GM12874 (cell line): ENCODE measurements at regions not wholly inside any gene's neighbourhood (a gene's known extent, or its start where the extent isn't known, plus 50 kb on each side); places are given as distances from the start of the nearest gene placed in this dataset.

Source experiments
- TF ChIP-seq, protein P1 (sequence below): IDR thresholded peaks from 2 replicates; pipeline ENCODE4 v1.5.1; 2011; ENCODE audit warnings: low read depth, mild to moderate bottlenecking, control low read depth, low read length, moderate library complexity; ENCODE audit not compliant: insufficient read depth

DNA sequence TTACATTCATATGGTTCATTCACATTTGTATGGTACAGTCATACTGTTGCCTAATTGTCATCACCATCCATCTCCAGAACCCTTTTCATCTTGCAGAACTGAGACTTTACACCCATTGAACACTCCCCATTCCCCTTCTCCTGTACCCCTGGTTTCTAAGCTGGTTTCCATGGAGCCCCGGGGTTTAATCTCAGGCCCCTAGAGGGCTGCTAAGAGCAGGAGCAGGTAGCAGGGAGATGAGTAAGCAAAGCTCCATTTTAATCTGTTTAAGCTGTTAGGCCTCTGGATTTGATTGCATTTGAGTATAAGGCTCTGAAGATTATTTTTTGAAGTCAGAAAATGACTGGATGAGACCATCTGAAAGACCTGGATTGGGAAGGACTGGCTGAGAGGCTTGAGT lies 68.5 kb upstream of the RPL38 start:
- TF ChIP-seq, protein P1, sequence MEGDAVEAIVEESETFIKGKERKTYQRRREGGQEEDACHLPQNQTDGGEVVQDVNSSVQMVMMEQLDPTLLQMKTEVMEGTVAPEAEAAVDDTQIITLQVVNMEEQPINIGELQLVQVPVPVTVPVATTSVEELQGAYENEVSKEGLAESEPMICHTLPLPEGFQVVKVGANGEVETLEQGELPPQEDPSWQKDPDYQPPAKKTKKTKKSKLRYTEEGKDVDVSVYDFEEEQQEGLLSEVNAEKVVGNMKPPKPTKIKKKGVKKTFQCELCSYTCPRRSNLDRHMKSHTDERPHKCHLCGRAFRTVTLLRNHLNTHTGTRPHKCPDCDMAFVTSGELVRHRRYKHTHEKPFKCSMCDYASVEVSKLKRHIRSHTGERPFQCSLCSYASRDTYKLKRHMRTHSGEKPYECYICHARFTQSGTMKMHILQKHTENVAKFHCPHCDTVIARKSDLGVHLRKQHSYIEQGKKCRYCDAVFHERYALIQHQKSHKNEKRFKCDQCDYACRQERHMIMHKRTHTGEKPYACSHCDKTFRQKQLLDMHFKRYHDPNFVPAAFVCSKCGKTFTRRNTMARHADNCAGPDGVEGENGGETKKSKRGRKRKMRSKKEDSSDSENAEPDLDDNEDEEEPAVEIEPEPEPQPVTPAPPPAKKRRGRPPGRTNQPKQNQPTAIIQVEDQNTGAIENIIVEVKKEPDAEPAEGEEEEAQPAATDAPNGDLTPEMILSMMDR: no peak

- TF ChIP-seq, protein P1: no peak
These were observed 67.9 kb upstream of the RPL38 start for GRCh38 chr17:74135391-74136167.

GRCh38 chr17:74137416-74137815 lies 66.1 kb upstream of the RPL38 start:
- TF ChIP-seq, protein P1: no peak

DNA sequence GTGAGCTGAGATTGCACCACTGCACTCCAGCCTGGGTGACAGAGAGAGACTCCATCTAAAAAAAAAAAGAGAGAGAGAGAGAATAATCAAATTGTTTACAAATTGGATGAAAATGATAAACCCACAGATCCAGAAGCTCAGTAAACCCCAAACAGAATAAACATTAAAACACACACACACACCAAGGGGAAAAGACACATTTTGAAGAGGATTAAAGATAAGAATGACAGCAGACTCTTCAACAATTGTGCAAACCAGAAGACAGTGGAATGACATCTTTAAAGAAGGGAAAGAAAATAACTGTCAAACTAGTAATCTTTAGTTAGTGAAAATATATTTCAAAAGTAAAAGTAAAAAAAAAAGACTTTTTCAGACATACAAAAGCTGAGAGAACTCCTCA lies 64.4 kb upstream of the RPL38 start:
- TF ChIP-seq, protein P1: no peak

GRCh38 chr17:74140282-74140681 lies 63.2 kb upstream of the RPL38 start:
- TF ChIP-seq, protein P1: no peak

GRCh38 chr17:74141612-74142011 lies 61.9 kb upstream of the RPL38 start:
- TF ChIP-seq, protein P1: no peak

DNA sequence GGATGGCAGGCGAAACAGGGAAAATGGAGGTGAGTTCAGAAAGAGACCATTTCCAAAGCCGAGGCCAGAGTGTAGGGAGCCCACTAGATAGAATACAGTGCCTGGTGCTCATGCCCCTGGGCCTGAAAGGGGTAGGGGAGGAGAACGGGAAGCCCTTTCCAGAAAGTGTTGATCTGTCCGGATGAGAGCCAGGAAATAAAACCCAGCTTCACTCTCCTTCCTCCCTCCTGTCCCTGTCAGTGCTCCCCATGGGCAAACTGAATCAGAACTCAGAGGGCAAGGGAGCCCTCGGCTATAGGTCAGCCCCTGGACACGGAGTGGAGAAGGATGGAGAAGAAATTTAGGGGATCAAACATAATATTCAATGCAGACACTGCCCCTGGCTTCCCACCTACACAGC lies 57.7 kb upstream of the RPL38 start:
- TF ChIP-seq, protein P1: no peak
